ENCODE measurements at regions not wholly inside any gene's neighbourhood (a gene's known extent, or its start where the extent isn't known, plus 50 kb on each side); places are given as distances from the start of the nearest gene placed in this dataset.

GRCh38 chr4:177109769-177110168 is 199.9 kb upstream of the NEIL3 start:
- Histone ChIP-seq H3K36me3 (replicated peaks in 1 of 2; ENCODE audit: control insufficient read depth in 1 of 2, insufficient read depth in 2 of 2, low read length in 2 of 2) (no peaks in the 10 kb centered on the region), H3K27ac (ENCODE audit: extremely low read length, insufficient read depth, low read length) (no peak overlapping the region), H3K9me3 (ENCODE audit: low read length) (no peaks in the 10 kb centered on the region), H3K4me2 (ENCODE audit: low read depth, low read length) (no peak overlapping the region), H3K79me2 (ENCODE audit: insufficient read depth, low read length) (no peaks in the 10 kb centered on the region), H3K27me3 (ENCODE audit: control insufficient read depth in 1 of 2, insufficient read depth in 2 of 2, low read length in 2 of 2) (no peaks in the 10 kb centered on the region), H3K4me1 (ENCODE audit: insufficient read depth, low read length) (no peaks in the 10 kb centered on the region), H4K20me1 (ENCODE audit: insufficient read depth, low read length) (no peaks in the 10 kb centered on the region), H3K9ac (ENCODE audit: insufficient read depth, low read depth, low read length) (no peak overlapping the region), H2AFZ (ENCODE audit: low read length) (no peak overlapping the region), H3K4me3 (replicated peaks in 1 of 3; ENCODE audit: insufficient read depth in 1 of 3, low read depth in 2 of 3, low read length in 3 of 3) (no peak overlapping the region)
- in situ Hi-C loops (cut with HindIII; ENCODE audit: extremely low pct_ligation_motif_present, low pct_unique_long_range_greater_than_20kb) (no loop called here), intact Hi-C loops (cut with micrococcal nuclease; ENCODE audit: unreplicated experiment) (no loop called here)
- no peak for DNase-seq (ENCODE audit: low spot score)
- no TSS peak for BruUV-seq (replicated peaks)
- 0% methylated on average over 1 of the region's 1 CpG for WGBS (ENCODE audit: low lambda C conversion rate)
- TF ChIP-seq KDM5A (IDR thresholded peaks at IDR 0.05; ENCODE audit: borderline replicate concordance, low read length) = no peak
- no peak for TF ChIP-seq ZIK1 (CRISPR knock-in tag; IDR thresholded peaks at IDR 0.05; ENCODE audit: borderline replicate concordance, low read depth)
- POLR2A ChIA-PET = no interaction called here
- CTCF ChIA-PET (ENCODE audit: low intra/inter-chr PET ratio, low total read pairs) = no interaction called here
- no peak for ATAC-seq
- FAIRE-seq = no peak

DNA sequence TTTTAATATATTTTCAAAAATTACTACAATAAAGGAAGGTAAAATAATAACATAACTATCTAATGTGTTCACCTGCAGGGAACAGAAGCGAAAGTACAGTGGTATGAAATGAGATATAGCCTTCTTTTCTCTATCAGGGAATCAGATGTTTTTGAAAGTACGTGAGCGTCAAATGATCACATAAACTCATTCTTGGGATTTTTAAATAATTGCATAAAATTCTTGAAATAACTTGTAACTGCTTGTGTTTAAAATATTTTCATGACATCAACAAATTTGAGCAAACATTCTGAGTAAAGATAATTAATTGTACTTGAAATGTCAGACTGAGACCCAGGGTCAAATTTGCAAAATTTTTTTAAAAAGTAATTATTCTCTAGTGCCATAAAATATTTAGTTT is 193.5 kb upstream of the NEIL3 start:
- in situ Hi-C loops (cut with HindIII; ENCODE audit: extremely low pct_ligation_motif_present, low pct_unique_long_range_greater_than_20kb) = no loop called here
- ChIA-PET CTCF (ENCODE audit: low intra/inter-chr PET ratio, low total read pairs) (no interaction called here), POLR2A (no interaction called here)
- Histone ChIP-seq H4K20me1 (ENCODE audit: insufficient read depth, low read length) (no peaks in the 10 kb centered on the region), H3K27me3 (ENCODE audit: control insufficient read depth in 1 of 2, insufficient read depth in 2 of 2, low read length in 2 of 2) (no peaks in the 10 kb centered on the region), H3K4me2 (ENCODE audit: low read depth, low read length) (no peak overlapping the region), H3K9ac (ENCODE audit: insufficient read depth, low read depth, low read length) (no peak overlapping the region), H3K4me3 (replicated peaks in 1 of 3; ENCODE audit: insufficient read depth in 1 of 3, low read depth in 2 of 3, low read length in 3 of 3) (no peak overlapping the region), H3K4me1 (ENCODE audit: insufficient read depth, low read length) (no peaks in the 10 kb centered on the region), H3K9me3 (ENCODE audit: low read length) (no peaks in the 10 kb centered on the region), H3K36me3 (replicated peaks in 1 of 2; ENCODE audit: control insufficient read depth in 1 of 2, insufficient read depth in 2 of 2, low read length in 2 of 2) (no peaks in the 10 kb centered on the region), H2AFZ (ENCODE audit: low read length) (no peak overlapping the region), H3K27ac (ENCODE audit: extremely low read length, insufficient read depth, low read length) (no peak overlapping the region), H3K79me2 (ENCODE audit: insufficient read depth, low read length) (no peaks in the 10 kb centered on the region)
- intact Hi-C loops (cut with micrococcal nuclease; ENCODE audit: unreplicated experiment) = no loop called here
- FAIRE-seq (no peak), ATAC-seq (no peak), DNase-seq (ENCODE audit: low spot score) (no peak)
- no TSS peak for BruUV-seq (replicated peaks)
- TF ChIP-seq ZNF337 (CRISPR knock-in tag; IDR thresholded peaks at IDR 0.05; ENCODE audit: borderline replicate concordance, low read depth) (no peak), ZNF737 (CRISPR knock-in tag; IDR thresholded peaks at IDR 0.05; ENCODE audit: borderline replicate concordance) (no peak)
- WGBS (ENCODE audit: low lambda C conversion rate) = 62% methylated on average over 3 of the region's 3 CpGs
